Keratinocyte (primary cell): ENCODE measurements at regions not wholly inside any gene's neighbourhood (a gene's known extent, or its start where the extent isn't known, plus 50 kb on each side); places are given as distances from the start of the nearest gene placed in this dataset.

Source experiments
- CTCF ChIP-seq, 3 experiments: IDR thresholded peaks in 1 of 3; conservative IDR thresholded peaks in 1 of 3; optimal IDR thresholded peaks in 1 of 3; 2 replicates in 2 of 3; 3 replicates in 1 of 3; pipeline versions ENCODE3 to v1.5.1; 2011; ENCODE audit warnings: low read length in 3 of 3, mild to moderate bottlenecking in 3 of 3, moderate library complexity in 2 of 3, control low read depth in 1 of 3, inconsistent platforms in 1 of 3; ENCODE audit not compliant: insufficient read depth in 2 of 3; ENCODE audit errors: extremely low read depth in 1 of 3
- EZH2 ChIP-seq: IDR thresholded peaks from one replicate; pipeline ENCODE4 v1.6.1; 2012; ENCODE audit warnings: inconsistent platforms, mild to moderate bottlenecking, low read length, moderate library complexity

- TF ChIP-seq CTCF (optimal IDR thresholded peaks at IDR 0.05 in 1 of 3, IDR thresholded peaks at IDR 0.05 in 1 of 3, conservative IDR thresholded peaks at IDR 0.05 in 1 of 3; ENCODE audit: extremely low read depth in 1 of 3, insufficient read depth in 2 of 3, low read length in 3 of 3) (no peak), EZH2 (no peak)
These were observed 206.8 kb upstream of the SALL1 start for GRCh38 chr16:51357839-51358238.
